ENCODE measurements at regions not wholly inside any gene's neighbourhood (a gene's known extent, or its start where the extent isn't known, plus 50 kb on each side); places are given as distances from the start of the nearest gene placed in this dataset.

DNA sequence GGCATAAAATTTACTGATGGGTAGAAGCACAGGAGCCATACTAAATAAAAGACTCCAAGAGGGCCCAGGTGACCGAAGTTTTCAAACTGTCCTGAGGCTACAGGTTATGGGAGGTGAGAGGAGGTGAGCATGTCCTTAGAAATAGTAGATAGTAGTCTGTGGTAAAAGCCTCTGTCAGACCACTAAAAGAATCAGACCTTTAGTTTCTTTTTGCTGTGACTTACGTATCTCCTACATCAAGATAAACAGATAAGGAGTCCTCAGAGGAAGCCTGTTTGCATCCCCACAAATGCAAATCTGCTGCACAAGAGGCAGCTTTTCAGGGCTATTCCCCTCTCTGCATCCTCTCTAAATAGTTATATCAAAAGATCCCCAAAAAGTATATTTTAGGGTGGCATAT, 711.6 kb upstream of the SLITRK6 start:
- TF ChIP-seq, protein P1, sequence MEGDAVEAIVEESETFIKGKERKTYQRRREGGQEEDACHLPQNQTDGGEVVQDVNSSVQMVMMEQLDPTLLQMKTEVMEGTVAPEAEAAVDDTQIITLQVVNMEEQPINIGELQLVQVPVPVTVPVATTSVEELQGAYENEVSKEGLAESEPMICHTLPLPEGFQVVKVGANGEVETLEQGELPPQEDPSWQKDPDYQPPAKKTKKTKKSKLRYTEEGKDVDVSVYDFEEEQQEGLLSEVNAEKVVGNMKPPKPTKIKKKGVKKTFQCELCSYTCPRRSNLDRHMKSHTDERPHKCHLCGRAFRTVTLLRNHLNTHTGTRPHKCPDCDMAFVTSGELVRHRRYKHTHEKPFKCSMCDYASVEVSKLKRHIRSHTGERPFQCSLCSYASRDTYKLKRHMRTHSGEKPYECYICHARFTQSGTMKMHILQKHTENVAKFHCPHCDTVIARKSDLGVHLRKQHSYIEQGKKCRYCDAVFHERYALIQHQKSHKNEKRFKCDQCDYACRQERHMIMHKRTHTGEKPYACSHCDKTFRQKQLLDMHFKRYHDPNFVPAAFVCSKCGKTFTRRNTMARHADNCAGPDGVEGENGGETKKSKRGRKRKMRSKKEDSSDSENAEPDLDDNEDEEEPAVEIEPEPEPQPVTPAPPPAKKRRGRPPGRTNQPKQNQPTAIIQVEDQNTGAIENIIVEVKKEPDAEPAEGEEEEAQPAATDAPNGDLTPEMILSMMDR (IDR thresholded peaks at IDR 0.05) = no peak
- TF ChIP-seq NR2C2 (CRISPR knock-in tag; IDR thresholded peaks at IDR 0.05) = no peak
- TF ChIP-seq, protein P2, sequence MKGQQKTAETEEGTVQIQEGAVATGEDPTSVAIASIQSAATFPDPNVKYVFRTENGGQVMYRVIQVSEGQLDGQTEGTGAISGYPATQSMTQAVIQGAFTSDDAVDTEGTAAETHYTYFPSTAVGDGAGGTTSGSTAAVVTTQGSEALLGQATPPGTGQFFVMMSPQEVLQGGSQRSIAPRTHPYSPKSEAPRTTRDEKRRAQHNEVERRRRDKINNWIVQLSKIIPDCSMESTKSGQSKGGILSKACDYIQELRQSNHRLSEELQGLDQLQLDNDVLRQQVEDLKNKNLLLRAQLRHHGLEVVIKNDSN (CRISPR knock-in tag; IDR thresholded peaks at IDR 0.05) = no peak
- TF ChIP-seq, protein P3, sequence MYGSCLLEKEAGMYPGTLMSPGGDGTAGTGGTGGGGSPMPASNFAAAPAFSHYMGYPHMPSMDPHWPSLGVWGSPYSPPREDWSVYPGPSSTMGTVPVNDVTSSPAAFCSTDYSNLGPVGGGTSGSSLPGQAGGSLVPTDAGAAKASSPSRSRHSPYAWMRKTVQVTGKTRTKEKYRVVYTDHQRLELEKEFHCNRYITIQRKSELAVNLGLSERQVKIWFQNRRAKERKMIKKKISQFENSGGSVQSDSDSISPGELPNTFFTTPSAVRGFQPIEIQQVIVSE (CRISPR knock-in tag; IDR thresholded peaks at IDR 0.05; ENCODE audit: borderline replicate concordance) = no peak
- no peak for TF ChIP-seq EMX1 (CRISPR knock-in tag; IDR thresholded peaks at IDR 0.05)
- no peak for TF ChIP-seq NFYB (CRISPR knock-in tag; conservative IDR thresholded peaks at IDR 0.05; ENCODE audit: low read depth)
- no peak for TF ChIP-seq TEAD1 (CRISPR knock-in tag; IDR thresholded peaks at IDR 0.05)
- TF ChIP-seq SP1 (CRISPR knock-in tag; conservative IDR thresholded peaks at IDR 0.05) = no peak

Measured in WTC11 (cell line).